K562 (cell line): ENCODE measurements at regions not wholly inside any gene's neighbourhood (a gene's known extent, or its start where the extent isn't known, plus 50 kb on each side); places are given as distances from the start of the nearest gene placed in this dataset.

Experiments used
- ATAC-seq: fragments of 200-7000 bp; cut with Tn5 transposase; 3 replicates; pipeline ENCODE4 v1.9.1; 2020; ENCODE audit warnings: moderate library complexity
- BruUV-seq: library from RNA; stranded (reverse); fragments of 400-500 nt; replicated peaks from 2 replicates; lab custom pipeline; 2021; lab: Mats Ljungman, UMichigan
- CTCF ChIA-PET: fragments of 300-600 bp; formaldehyde crosslinking; extraction: SDS; loops from one replicate; lab custom pipeline; 2021; ENCODE audit warnings: low intra/inter-chr PET ratio; lab: Yijun Ruan, JAX
- POLR2A ChIA-PET: fragments of 300-600, 350-650 bp; sonication (Branson Sonifier 250); formaldehyde crosslinking; extraction: SDS; loops from one replicate; lab custom pipeline; 2021; ENCODE audit warnings: antibody characterized with exemption, inconsistent platforms; lab: Yijun Ruan, JAX
- DNase-seq, 4 experiments: peaks; one replicate each; pipeline versions ENCODE4 v3.0.0 to v3.0.0-alpha.2; 2011 to 2018; ENCODE audit warnings: low spot score in 3 of 4, mixed read lengths in 3 of 4; ENCODE audit errors: extremely low read depth in 1 of 4
- FAIRE-seq: peaks from 2 replicates; lab custom pipeline; 2011; peaks lifted over from hg19 to GRCh38; lab: Jason Lieb, UNC
- H2AFZ ChIP-seq: 2 replicates; pipeline ENCODE4 v1.6.0; 2011; ENCODE audit warnings: low read depth, low read length, control low read depth, inconsistent platforms
- H3K27ac ChIP-seq: fragments of 200-600 bp; 3 replicates; pipeline ENCODE4 v1.8.0; 2011; ENCODE audit warnings: low read depth, mild to moderate bottlenecking, control low read depth, inconsistent platforms, low read length, moderate library complexity, mixed read lengths; ENCODE audit errors: extremely low read depth
- H3K27me3 ChIP-seq, 2 experiments: fragments of 300-600 bp in 1 of 2; 2 replicates in 1 of 2; 3 replicates in 1 of 2; pipeline versions ENCODE4 v1.6.0 to v1.8.0; 2011; ENCODE audit warnings: inconsistent platforms in 2 of 2, low read length in 2 of 2, mild to moderate bottlenecking in 1 of 2, mixed read lengths in 1 of 2, moderate library complexity in 1 of 2; ENCODE audit not compliant: control insufficient read depth in 2 of 2, insufficient read depth in 2 of 2
- H3K36me3 ChIP-seq: fragments of 300-600 bp; 3 replicates; pipeline ENCODE4 v1.8.0; 2011; ENCODE audit warnings: mild to moderate bottlenecking, low read length, inconsistent platforms; ENCODE audit not compliant: control insufficient read depth, insufficient read depth
- H3K4me1 ChIP-seq, 2 experiments: fragments of 200-600 bp in 1 of 2; replicated peaks in 1 of 2; 2 replicates in 1 of 2; 3 replicates in 1 of 2; pipeline versions ENCODE4 v1.5.1 to v1.8.0; 2011; ENCODE audit warnings: inconsistent platforms in 2 of 2, low read length in 2 of 2, mild to moderate bottlenecking in 1 of 2, mixed read lengths in 1 of 2, moderate library complexity in 1 of 2; ENCODE audit not compliant: control insufficient read depth in 2 of 2, insufficient read depth in 2 of 2
- H3K4me2 ChIP-seq: 2 replicates; pipeline ENCODE4 v1.6.1; 2011; ENCODE audit warnings: low read length, control low read depth, inconsistent platforms, mixed read lengths; ENCODE audit not compliant: insufficient read depth
- H3K4me3 ChIP-seq: fragments of 200-600 bp; sonication (generic), shearing (Covaris generic); 2 replicates; pipeline ENCODE4 v1.5.1; 2016; ENCODE audit warnings: control low read depth, inconsistent platforms
- H3K79me2 ChIP-seq: fragments of 200-600 bp; 3 replicates; pipeline ENCODE4 v1.8.0; 2011; ENCODE audit warnings: low read length, inconsistent platforms; ENCODE audit not compliant: control insufficient read depth, insufficient read depth
- H3K9ac ChIP-seq, 2 experiments: 2 replicates each; pipeline versions ENCODE4 v1.6.0 to v1.6.1; 2011; ENCODE audit warnings: low read depth in 2 of 2, low read length in 2 of 2, control low read depth in 1 of 2, inconsistent platforms in 1 of 2, mild to moderate bottlenecking in 1 of 2, mixed read lengths in 1 of 2; ENCODE audit not compliant: insufficient read depth in 1 of 2
- H3K9me1 ChIP-seq: one replicate; pipeline ENCODE4 v1.6.0; 2011; ENCODE audit warnings: inconsistent platforms, mild to moderate bottlenecking, low read length, moderate library complexity; ENCODE audit not compliant: control insufficient read depth, insufficient read depth
- H3K9me3 ChIP-seq: replicated peaks from 2 replicates; pipeline ENCODE4 v1.5.1; 2011; ENCODE audit warnings: low read depth, low read length, inconsistent platforms; ENCODE audit not compliant: control insufficient read depth, insufficient read depth
- H4K20me1 ChIP-seq: replicated peaks from 2 replicates; pipeline ENCODE4 v1.6.1; 2011; ENCODE audit warnings: low read length, inconsistent platforms, mixed read lengths; ENCODE audit not compliant: control insufficient read depth, insufficient read depth
- ARID1B ChIP-seq: fragments of 450-650 bp; IDR thresholded peaks from 2 replicates; pipeline ENCODE4 v1.6.1; 2016; ENCODE audit warnings: antibody characterized with exemption, mild to moderate bottlenecking, inconsistent platforms
- CGGBP1 ChIP-seq: fragments of 250-450 bp; sonication (Bioruptor Pico); IDR thresholded peaks from 2 replicates; pipeline ENCODE4 v1.9.0; 2021; ENCODE audit warnings: mild to moderate bottlenecking
- CREM ChIP-seq: IDR thresholded peaks from 2 replicates; pipeline ENCODE4 v1.6.1; 2014; ENCODE audit warnings: antibody characterized with exemption, low read depth
- FOXK1 ChIP-seq: sonication (generic); formaldehyde crosslinking; IDR thresholded peaks from 2 replicates; pipeline ENCODE4 v1.8.0; 2022; ENCODE audit warnings: missing genetic modification reagents, mild to moderate bottlenecking, borderline replicate concordance
- GATAD2A ChIP-seq: fragments of 450-650 bp; IDR thresholded peaks from 2 replicates; pipeline ENCODE4 v1.6.1; 2017
- HBP1 ChIP-seq: fragments of 450-650 bp; formaldehyde crosslinking; IDR thresholded peaks from 2 replicates; pipeline ENCODE4 v1.4.0; 2022; ENCODE audit warnings: missing genetic modification characterization
- HMGXB4 ChIP-seq: sonication (generic); formaldehyde crosslinking; IDR thresholded peaks from 2 replicates; pipeline ENCODE4 v1.8.1; 2023; ENCODE audit warnings: mild to moderate bottlenecking, missing genetic modification reagents
- IRF1 ChIP-seq: sonication (generic); formaldehyde crosslinking; IDR thresholded peaks from 2 replicates; pipeline ENCODE4 v1.8.0; 2022; ENCODE audit warnings: missing genetic modification reagents, mild to moderate bottlenecking, borderline replicate concordance
- LEF1 ChIP-seq: fragments of 450-650 bp; IDR thresholded peaks from 2 replicates; pipeline ENCODE4 v1.6.1; 2016; ENCODE audit warnings: mild to moderate bottlenecking
- MED1 ChIP-seq: sonication (generic); formaldehyde crosslinking; IDR thresholded peaks from 2 replicates; pipeline ENCODE4 v1.8.1; 2023; ENCODE audit warnings: missing genetic modification reagents, borderline replicate concordance
- RNF2 ChIP-seq: sonication (generic); IDR thresholded peaks from 2 replicates; pipeline ENCODE4 v1.6.1; 2016
- SAP30 ChIP-seq: fragments of 200-600 bp; sonication (generic); IDR thresholded peaks from 2 replicates; pipeline ENCODE4 v1.6.1; 2012; ENCODE audit warnings: borderline replicate concordance, low read depth, mild to moderate bottlenecking, moderate library complexity, low read length, control low read depth, inconsistent platforms; ENCODE audit not compliant: insufficient read depth, poor library complexity, severe bottlenecking
- SMARCA5 ChIP-seq: fragments of 450-650 bp; IDR thresholded peaks from 2 replicates; pipeline ENCODE4 v1.6.1; 2016
- SMC3 ChIP-seq: conservative IDR thresholded peaks from 2 replicates; pipeline ENCODE4 v1.6.1; 2011; ENCODE audit warnings: low read depth, low read length, improper control_type of control experiment; ENCODE audit not compliant: insufficient read depth
- SRSF3 ChIP-seq: fragments of 200-400 bp; formaldehyde crosslinking; IDR thresholded peaks from 2 replicates; pipeline ENCODE4 v1.6.1; 2016; ENCODE audit warnings: mild to moderate bottlenecking, low read length, moderate library complexity; ENCODE audit not compliant: insufficient read depth
- ZC3H8 ChIP-seq: fragments of 450-650 bp; IDR thresholded peaks from 2 replicates; pipeline ENCODE4 v1.6.1; 2017
- ZNF76 ChIP-seq: fragments of 250-450 bp; sonication (Bioruptor Pico); IDR thresholded peaks from 2 replicates; pipeline ENCODE4 v1.4.0; 2020; ENCODE audit warnings: mild to moderate bottlenecking, moderate library complexity, borderline replicate concordance
- WGBS: fragments of 100-300 bp; shearing (Covaris generic); methylation state at CpG from one replicate; pipeline ENCODE4 v1.1.6; 2016; ENCODE audit warnings: low coverage, mixed read lengths; ENCODE audit not compliant: insufficient coverage; ENCODE audit errors: missing lambda C conversion rate; 5-methylcytosine and 5-hydroxymethylcytosine counted together
- in situ Hi-C: fragments of 300-500 bp; cut with MboI; formaldehyde crosslinking; loops from 4 replicates; pipeline ENCODE4 v1.15.0; 2018; ENCODE audit warnings: inconsistent platforms, mixed read lengths
- intact Hi-C: fragments of 100-400 bp; cut with micrococcal nuclease; formaldehyde crosslinking; loops from 2 replicates; pipeline ENCODE4 v1.14.2; 2022

GRCh38 chr3:65030847-65031463 is 343.2 kb upstream of the ADAMTS9 start (continued):
- TF ChIP-seq CGGBP1, result no peak
- TF ChIP-seq SMARCA5, result peak; percentile 35; the same call in 1 of the 2 replicates
- TF ChIP-seq LEF1, result peak; percentile 71
- TF ChIP-seq ARID1B, result peak; percentile 92

- FAIRE-seq (peak; percentile 48), ATAC-seq (peak; percentile 19; the same call in 2 of the 3 replicates), DNase-seq (no peak)
- Histone ChIP-seq H3K4me1 (peaks cover 0 to 22% of the 10 kb centered on the region in 2 experiments; a peak in 2 of 5 replicates), H2AFZ (peak overlapping the region; percentile 57; the same call in 1 of the 2 replicates), H3K36me3 (no peaks in the 10 kb centered on the region), H4K20me1 (no peaks in the 10 kb centered on the region), H3K27ac (peak overlapping the region; percentile 61; the same call in 2 of the 3 replicates), H3K4me2 (no peak overlapping the region), H3K9me3 (no peaks in the 10 kb centered on the region), H3K79me2 (no peaks in the 10 kb centered on the region), H3K27me3 (no peaks in the 10 kb centered on the region), H3K9ac (no peak overlapping the region), H3K4me3 (no peak overlapping the region), H3K9me1 (no peaks in the 10 kb centered on the region)
- 56% methylated on average over 4 of the region's 4 CpGs for WGBS
- ChIA-PET POLR2A (interaction anchor here (0.9 kb wide), 1 partner anchor 11 kb away, joined by 3 read pairs; no protein-coding TSS in a partner anchor), CTCF (no interaction called here)
- in situ Hi-C loops (no loop called here), intact Hi-C loops (loop anchor here (10.0 kb wide), 1 partner anchor 115 kb away; no protein-coding TSS in a partner anchor)
- BruUV-seq, result no TSS peak
- TF ChIP-seq SAP30 (no peak), GATAD2A (no peak), IRF1 (CRISPR knock-in tag) (no peak), HBP1 (CRISPR knock-in tag) (no peak), SRSF3 (no peak), SMC3 (no peak), ZNF76 (CRISPR knock-in tag) (no peak), ZC3H8 (no peak), CREM (no peak), FOXK1 (no peak), RNF2 (no peak), HMGXB4 (CRISPR knock-in tag) (no peak), MED1 (CRISPR knock-in tag) (no peak)
Measured at GRCh38 chr3:65030014-65030627, 342.3 kb upstream of the ADAMTS9 start.
